HepG2 (cell line): ENCODE measurements at regions not wholly inside any gene's neighbourhood (a gene's known extent, or its start where the extent isn't known, plus 50 kb on each side); places are given as distances from the start of the nearest gene placed in this dataset.

Experiments
- ATAC-seq: fragments of 200-7000 bp; cut with Tn5 transposase; 3 replicates; pipeline ENCODE4 v1.9.1; 2020; ENCODE audit warnings: mild to moderate bottlenecking, moderate library complexity
- BruUV-seq: library from RNA; stranded (reverse); fragments of 400-500 nt; replicated peaks from 2 replicates; lab custom pipeline; 2021; lab: Mats Ljungman, UMichigan
- CTCF ChIA-PET: fragments of 300-600 bp; formaldehyde crosslinking; extraction: SDS; loops from one replicate; lab custom pipeline; 2021; ENCODE audit warnings: low total read pairs, inconsistent platforms, low intra/inter-chr PET ratio; lab: Yijun Ruan, JAX
- POLR2A ChIA-PET: fragments of 350-600 bp; sonication (Branson Sonifier 250); formaldehyde crosslinking; loops from one replicate; lab custom pipeline; 2020; ENCODE audit warnings: antibody characterized with exemption, inconsistent platforms; lab: Yijun Ruan, JAX
- DNase-seq: peaks from one replicate; pipeline ENCODE4 v3.0.0-alpha.2; 2015; ENCODE audit warnings: low spot score
- FAIRE-seq: peaks from 3 replicates; lab custom pipeline; 2011; peaks lifted over from hg19 to GRCh38; lab: Jason Lieb, UNC
- H2AFZ ChIP-seq: one replicate; pipeline ENCODE4 v1.6.1; 2011; ENCODE audit warnings: low read length, inconsistent platforms
- H3K27ac ChIP-seq: fragments of 300-600 bp; 3 replicates; pipeline ENCODE4 v1.8.0; 2011; ENCODE audit warnings: mixed run types, mild to moderate bottlenecking, mixed read lengths, low read length, inconsistent platforms; ENCODE audit not compliant: insufficient read depth; ENCODE audit errors: extremely low read length
- H3K27me3 ChIP-seq, 2 experiments: fragments of 200-600 bp in 1 of 2; 2 replicates in 1 of 2; 3 replicates in 1 of 2; pipeline versions ENCODE4 v1.6.0 to v1.8.0; 2011; ENCODE audit warnings: low read length in 2 of 2, mild to moderate bottlenecking in 2 of 2, moderate library complexity in 2 of 2, inconsistent platforms in 1 of 2; ENCODE audit not compliant: insufficient read depth in 2 of 2, control insufficient read depth in 1 of 2
- H3K36me3 ChIP-seq, 2 experiments: fragments of 200-600 bp in 1 of 2; replicated peaks in 1 of 2; 2 replicates in 1 of 2; 3 replicates in 1 of 2; pipeline versions ENCODE4 v1.5.1 to v1.8.0; 2011; ENCODE audit warnings: low read length in 2 of 2, inconsistent platforms in 1 of 2; ENCODE audit not compliant: insufficient read depth in 2 of 2, control insufficient read depth in 1 of 2
- H3K4me1 ChIP-seq: 2 replicates; pipeline ENCODE4 v1.5.1; 2012; ENCODE audit warnings: low read length, inconsistent platforms; ENCODE audit not compliant: insufficient read depth
- H3K4me2 ChIP-seq: 2 replicates; pipeline ENCODE4 v1.6.0; 2011; ENCODE audit warnings: low read depth, low read length, inconsistent platforms
- H3K4me3 ChIP-seq, 3 experiments: fragments of 200-600 bp in 1 of 3; sonication (generic), shearing (Covaris generic) in 1 of 3; replicated peaks in 1 of 3; 2 replicates each; pipeline ENCODE4 v1.5.1; 2011 to 2016; ENCODE audit warnings: low read length in 3 of 3, inconsistent platforms in 2 of 3, low read depth in 2 of 3, mild to moderate bottlenecking in 2 of 3, control low read depth in 1 of 3, mixed read lengths in 1 of 3; ENCODE audit not compliant: insufficient read depth in 1 of 3
- H3K79me2 ChIP-seq: one replicate; pipeline ENCODE4 v1.6.1; 2011; ENCODE audit warnings: low read length, inconsistent platforms; ENCODE audit not compliant: insufficient read depth
- H3K9ac ChIP-seq: 2 replicates; pipeline ENCODE4 v1.6.0; 2011; ENCODE audit warnings: mild to moderate bottlenecking, low read depth, low read length, inconsistent platforms; ENCODE audit not compliant: insufficient read depth
- H3K9me3 ChIP-seq: 2 replicates; pipeline ENCODE4 v1.5.1; 2012; ENCODE audit warnings: mild to moderate bottlenecking, low read length
- H4K20me1 ChIP-seq: 2 replicates; pipeline ENCODE4 v1.6.0; 2011; ENCODE audit warnings: inconsistent platforms, mild to moderate bottlenecking, low read length, moderate library complexity; ENCODE audit not compliant: insufficient read depth
- CBX1 ChIP-seq: IDR thresholded peaks from one replicate; pipeline ENCODE4 v1.6.1; 2016; ENCODE audit warnings: antibody characterized with exemption, low read depth
- GATA4 ChIP-seq: sonication (generic); IDR thresholded peaks from 2 replicates; pipeline ENCODE4 v1.6.1; 2016; ENCODE audit warnings: antibody characterized with exemption, low read depth, borderline replicate concordance
- GTF3A ChIP-seq: sonication (generic); formaldehyde crosslinking; conservative IDR thresholded peaks from 2 replicates; pipeline ENCODE4 v1.4.0; 2020; ENCODE audit warnings: mild to moderate bottlenecking, missing genetic modification reagents
- HOXA3 ChIP-seq: sonication (generic); formaldehyde crosslinking; IDR thresholded peaks from 2 replicates; pipeline ENCODE4 v1.5.0; 2020; ENCODE audit warnings: missing genetic modification reagents
- IKZF1 ChIP-seq: fragments of 450-650 bp; IDR thresholded peaks from 2 replicates; pipeline ENCODE4 v1.7.1; 2016
- MAF1 ChIP-seq: sonication (generic); formaldehyde crosslinking; IDR thresholded peaks from 2 replicates; pipeline ENCODE4 v1.5.0; 2020; ENCODE audit warnings: missing genetic modification reagents, borderline replicate concordance
- MTA1 ChIP-seq: sonication (generic); formaldehyde crosslinking; IDR thresholded peaks from 2 replicates; pipeline ENCODE4 v1.4.0; 2020; ENCODE audit warnings: missing genetic modification reagents, mild to moderate bottlenecking, borderline replicate concordance
- NR1H2 ChIP-seq: sonication (generic); formaldehyde crosslinking; IDR thresholded peaks from 2 replicates; pipeline ENCODE4 v1.8.1; 2022; ENCODE audit warnings: low read depth, missing genetic modification reagents, borderline replicate concordance
- RCOR2 ChIP-seq: IDR thresholded peaks from 2 replicates; pipeline ENCODE4 v1.6.1; 2016; ENCODE audit warnings: missing biosample characterization, missing genetic modification reagents
- SIX1 ChIP-seq: sonication (generic); formaldehyde crosslinking; IDR thresholded peaks from 2 replicates; pipeline ENCODE4 v1.4.0; 2020; ENCODE audit warnings: missing genetic modification reagents, borderline replicate concordance
- SRF ChIP-seq: IDR thresholded peaks from 2 replicates; pipeline ENCODE4 v1.6.1; 2011; ENCODE audit warnings: mild to moderate bottlenecking, low read depth, low read length, moderate library complexity
- SRY ChIP-seq: sonication (generic); formaldehyde crosslinking; IDR thresholded peaks from 2 replicates; pipeline ENCODE4 v1.8.0; 2022; ENCODE audit warnings: mild to moderate bottlenecking, missing genetic modification reagents
- TFDP1 ChIP-seq: IDR thresholded peaks from 2 replicates; pipeline ENCODE4 v1.6.1; 2016; ENCODE audit warnings: missing compliant biosample characterization, missing genetic modification reagents, borderline replicate concordance
- ZBTB33 ChIP-seq: sonication (generic); formaldehyde crosslinking; IDR thresholded peaks from 2 replicates; pipeline ENCODE4 v1.4.0; 2020; ENCODE audit warnings: missing genetic modification reagents
- ZEB1 ChIP-seq: IDR thresholded peaks from 2 replicates; pipeline ENCODE4 v1.6.1; 2012; ENCODE audit warnings: mild to moderate bottlenecking, low read depth, inconsistent platforms; ENCODE audit not compliant: insufficient replicate concordance
- ZNF7 ChIP-seq: IDR thresholded peaks from 2 replicates; pipeline ENCODE4 v1.6.1; 2016; ENCODE audit warnings: missing biosample characterization, missing genetic modification reagents
- ZNF761 ChIP-seq: sonication (generic); formaldehyde crosslinking; conservative IDR thresholded peaks from 2 replicates; pipeline ENCODE4 v1.4.0; 2020; ENCODE audit warnings: mild to moderate bottlenecking, missing genetic modification reagents
- WGBS: methylation state at CpG from one replicate; pipeline ENCODE4 v1.1.6; 2017; ENCODE audit warnings: low lambda C conversion rate; 5-methylcytosine and 5-hydroxymethylcytosine counted together
- in situ Hi-C: cut with HindIII; loops from 2 replicates; pipeline ENCODE4 v1.10.0; 2017; ENCODE audit warnings: low pct_unique_long_range_greater_than_20kb; ENCODE audit not compliant: extremely low pct_ligation_motif_present
- intact Hi-C: fragments of 100-400 bp; cut with micrococcal nuclease; formaldehyde crosslinking; loops from one replicate; pipeline ENCODE4 v1.10.0; 2022; ENCODE audit not compliant: unreplicated experiment

- FAIRE-seq (no peak), DNase-seq (no peak), ATAC-seq (no peak)
- 56% methylated on average over 4 of the region's 4 CpGs for WGBS
- H3K9me3 ChIP-seq = no peaks in the 10 kb centered on the region
- ChIA-PET CTCF (no interaction called here), POLR2A (no interaction called here)
- no peaks in the 10 kb centered on the region for H4K20me1 ChIP-seq
- H3K36me3 ChIP-seq = no peaks in the 10 kb centered on the region
- TF ChIP-seq MAF1 (CRISPR knock-in tag) (no peak), TFDP1 (CRISPR knock-in tag) (no peak), SIX1 (CRISPR knock-in tag) (no peak), GATA4 (no peak), ZBTB33 (CRISPR knock-in tag) (no peak), CBX1 (no peak), ZEB1 (no peak), SRY (no peak), ZNF7 (CRISPR knock-in tag) (no peak), ZNF761 (CRISPR knock-in tag) (no peak), NR1H2 (CRISPR knock-in tag) (no peak), HOXA3 (no peak), IKZF1 (no peak), RCOR2 (no peak), SRF (no peak), MTA1 (CRISPR knock-in tag) (no peak), GTF3A (no peak)
- no peak overlapping the region for H3K4me2 ChIP-seq
- H3K27me3 ChIP-seq = no peaks in the 10 kb centered on the region
- intact Hi-C loops (no loop called here), in situ Hi-C loops (no loop called here)
- H3K4me3 ChIP-seq = no peak overlapping the region
- no peaks in the 10 kb centered on the region for H3K4me1 ChIP-seq
- no peak overlapping the region for H3K27ac ChIP-seq
- no TSS peak for BruUV-seq
- no peaks in the 10 kb centered on the region for H3K79me2 ChIP-seq
- no peak overlapping the region for H3K9ac ChIP-seq
- H2AFZ ChIP-seq = no peak overlapping the region
Observed at GRCh38 chr3:181932039-181932438, 220.3 kb downstream of the SOX2 start.
